NCI-H2029 (cell line): ENCODE measurements at regions not wholly inside any gene's neighbourhood (a gene's known extent, or its start where the extent isn't known, plus 50 kb on each side); places are given as distances from the start of the nearest gene placed in this dataset.
A peak's percentile ranks its signal among the peaks of the same experiment; 100 is the strongest.

Experiments
- DNase-seq: peaks from one replicate; lab custom pipeline; 2025; lab: John Stamatoyannopoulos, UW

DNA sequence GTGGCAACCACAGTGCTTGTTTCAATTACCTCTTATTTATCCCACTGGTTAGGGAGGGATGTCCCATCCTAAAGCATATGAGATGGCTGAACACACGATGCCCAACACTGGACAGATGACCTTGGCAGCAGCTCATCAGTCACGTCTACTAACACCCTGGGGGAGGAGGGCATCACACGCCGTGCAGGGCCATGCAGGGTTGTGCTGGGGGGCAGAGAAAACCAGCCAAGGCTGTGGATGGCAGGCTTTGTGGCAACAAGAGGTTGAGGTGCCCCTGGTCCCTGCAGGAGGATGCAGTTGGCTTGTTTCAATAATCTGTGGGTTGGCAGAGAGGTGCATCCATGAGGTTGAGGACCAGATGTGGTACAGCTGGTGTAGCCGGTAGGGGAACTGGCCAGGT is 293.7 kb upstream of the SULF2 start:
- DNase-seq: no peak

- no peak for DNase-seq
These were observed 291.5 kb upstream of the SULF2 start for GRCh38 chr20:48076747-48077146.

- no peak for DNase-seq
These were observed 291.0 kb upstream of the SULF2 start for GRCh38 chr20:48076247-48076646.

- no peak for DNase-seq
These were observed 290.4 kb upstream of the SULF2 start for GRCh38 chr20:48075591-48076174.

DNA sequence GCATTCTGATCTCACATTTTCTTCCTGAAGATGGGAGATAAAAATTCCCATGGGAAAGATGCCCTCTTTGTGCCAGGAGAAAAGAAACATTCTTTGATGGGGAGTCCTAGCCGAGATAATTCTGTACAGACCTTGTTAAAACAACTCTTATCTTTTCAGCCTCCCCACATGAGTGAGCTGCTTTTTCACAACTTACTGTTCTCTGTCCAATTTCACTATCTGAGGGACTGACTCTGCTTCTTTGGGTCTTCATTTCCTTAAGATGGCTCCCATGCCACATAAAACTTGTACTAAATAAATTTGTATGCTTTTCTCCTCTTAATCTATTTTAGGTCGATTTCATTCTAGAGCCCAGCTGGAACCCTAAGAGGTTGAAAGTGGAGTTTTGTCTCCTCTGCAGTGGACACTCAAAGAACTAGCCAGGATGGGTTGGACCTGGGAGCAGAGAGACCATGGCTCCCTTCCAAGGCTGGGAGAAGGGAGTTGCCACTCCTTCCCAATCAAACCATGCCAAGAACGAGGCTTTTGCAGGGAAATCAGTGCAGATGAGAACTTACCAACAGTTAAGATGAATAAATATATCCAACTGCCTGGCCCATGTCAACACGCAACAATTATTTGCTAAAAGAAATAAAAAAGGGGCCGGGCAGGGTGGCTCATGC is 285.8 kb upstream of the SULF2 start:
- DNase-seq: no peak

DNA sequence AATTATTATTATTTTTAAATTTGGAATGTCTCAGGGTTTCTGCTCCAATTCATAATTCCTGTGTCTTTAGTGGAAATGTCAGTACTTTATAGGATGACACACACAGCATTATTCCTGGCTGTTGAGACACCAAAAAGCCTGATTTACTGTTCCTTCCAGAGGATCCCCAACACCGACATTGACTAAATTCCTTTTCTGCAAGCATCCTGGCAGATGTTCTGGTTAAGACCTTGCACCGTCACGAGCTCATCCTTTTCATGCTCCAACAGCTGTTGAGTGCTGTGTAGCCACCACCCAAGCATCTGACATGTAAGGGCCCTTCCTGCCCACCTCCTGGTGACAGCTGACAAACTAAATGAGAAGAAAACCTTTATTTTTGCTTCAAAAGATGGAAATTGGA is 284.3 kb upstream of the SULF2 start:
- DNase-seq: no peak

DNA sequence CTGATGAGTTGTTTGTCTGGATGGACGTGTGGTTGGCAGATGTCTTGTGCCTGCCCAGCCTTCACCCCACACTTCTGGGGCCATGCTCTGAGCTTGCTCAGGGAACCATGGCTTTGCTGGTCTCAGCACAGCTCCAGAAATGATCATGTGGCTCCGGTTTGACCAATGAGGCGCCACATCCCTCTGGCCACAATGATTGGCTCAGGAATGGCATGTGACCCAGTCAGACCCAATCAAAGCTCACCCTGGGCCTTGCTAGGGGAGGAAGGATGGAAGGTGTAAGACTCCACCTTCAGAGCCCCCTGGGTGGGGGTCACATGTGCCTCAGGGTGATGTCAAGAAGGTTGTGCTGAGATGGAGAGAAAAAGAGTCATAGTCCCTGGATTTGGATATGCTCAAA is 281.6 kb upstream of the SULF2 start:
- no peak for DNase-seq

GRCh38 chr20:48066246-48066645 is 281.0 kb upstream of the SULF2 start:
- DNase-seq: no peak

GRCh38 chr20:48065833-48066232 is 280.6 kb upstream of the SULF2 start:
- DNase-seq: no peak

GRCh38 chr20:48064929-48065328 is 279.6 kb upstream of the SULF2 start:
- no peak for DNase-seq

DNA sequence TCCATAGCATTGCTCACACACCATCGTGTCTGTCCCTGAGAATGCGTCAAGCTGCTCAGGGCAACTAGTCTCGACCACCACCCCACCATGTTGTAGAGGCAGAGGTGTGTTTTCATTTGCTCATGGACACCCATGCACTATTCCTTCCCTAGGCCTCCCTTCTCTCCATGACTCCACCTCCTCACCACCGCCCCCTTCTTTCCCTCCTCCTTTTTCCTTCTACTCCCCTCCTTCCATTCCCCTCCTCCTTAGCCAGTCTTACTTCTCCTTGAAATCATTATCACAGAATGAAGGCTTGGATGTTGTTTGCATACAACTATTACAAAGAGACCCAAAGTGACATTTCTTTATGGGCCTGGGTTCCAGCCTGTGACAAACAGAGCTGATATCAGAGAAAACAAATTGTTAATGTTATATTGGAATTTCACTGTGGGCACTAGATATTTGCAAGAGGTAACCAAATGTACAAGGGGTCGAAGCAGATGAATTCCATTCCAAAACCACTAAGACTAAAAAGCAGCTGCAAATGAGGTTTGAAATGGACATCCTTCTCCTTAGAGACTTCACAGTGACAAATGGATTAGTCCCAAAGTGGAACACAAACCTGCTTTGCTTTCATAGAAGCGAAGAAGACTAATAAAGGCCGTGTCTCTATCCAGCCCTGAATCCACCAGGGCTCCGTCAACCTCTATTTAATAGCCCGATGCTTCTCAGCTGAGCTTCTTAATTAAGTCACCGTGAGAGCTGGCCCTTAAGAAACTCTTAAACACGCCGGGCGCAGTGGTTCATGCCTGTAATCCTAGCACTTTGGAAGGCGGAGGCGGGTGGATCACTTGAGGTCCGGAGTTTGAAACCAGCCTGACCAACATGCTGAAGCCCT is 275.8 kb upstream of the SULF2 start:
- no peak for DNase-seq

DNA sequence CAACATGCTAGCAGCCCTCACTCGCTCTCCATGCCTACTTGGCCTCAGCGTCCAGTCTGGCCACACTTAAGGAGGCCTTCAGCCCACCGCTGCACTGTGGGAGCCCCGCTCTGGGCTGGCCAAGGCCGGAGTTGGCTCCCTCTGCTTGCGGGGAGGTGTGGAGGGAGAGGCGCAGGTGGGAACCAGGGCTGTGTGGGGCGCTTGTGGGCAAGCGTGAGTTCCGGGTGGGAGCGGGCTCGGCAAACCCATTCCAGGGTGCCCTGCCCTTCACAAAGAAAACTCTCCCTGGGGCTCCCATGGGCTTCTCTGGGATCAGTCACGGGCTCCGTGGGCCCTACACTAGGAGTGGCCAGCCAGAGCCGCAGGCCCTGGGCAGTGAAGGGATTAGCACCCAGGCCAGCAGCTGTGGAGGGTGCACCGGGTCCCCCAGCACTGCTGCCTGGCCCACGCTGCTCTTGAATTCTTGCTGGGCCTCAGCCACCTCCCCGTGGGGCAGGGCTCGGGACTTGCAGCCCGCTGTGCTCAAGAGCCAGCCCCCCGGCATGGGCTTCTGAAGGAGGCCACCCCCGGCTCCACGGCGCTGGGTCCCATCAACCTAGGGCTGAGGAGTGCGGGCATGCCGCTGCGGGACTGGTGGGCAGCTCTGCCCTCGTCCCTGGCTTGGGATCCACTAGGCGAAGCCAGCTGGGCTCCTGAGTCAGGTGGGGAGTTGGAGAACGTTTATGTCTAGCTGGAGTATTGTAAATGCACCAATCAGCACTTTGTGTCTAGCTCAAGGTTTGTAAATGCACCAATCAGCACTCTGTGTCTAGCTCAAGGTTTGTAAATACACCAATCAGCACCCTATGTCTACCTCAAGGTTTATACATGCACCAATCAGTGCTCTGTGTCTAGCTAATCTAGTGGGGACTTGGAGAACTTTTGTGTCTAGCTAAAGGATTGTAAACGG is 273.6 kb upstream of the SULF2 start:
- no peak for DNase-seq

GRCh38 chr20:48057739-48058138 is 272.5 kb upstream of the SULF2 start:
- no peak for DNase-seq

GRCh38 chr20:48057251-48057650 is 272.0 kb upstream of the SULF2 start:
- DNase-seq: no peak

GRCh38 chr20:48056218-48056617 is 270.9 kb upstream of the SULF2 start:
- DNase-seq: no peak

- no peak for DNase-seq
These were observed 268.8 kb upstream of the SULF2 start for GRCh38 chr20:48054051-48054450.

- DNase-seq: no peak
These were observed 267.2 kb upstream of the SULF2 start for GRCh38 chr20:48052475-48052835.

GRCh38 chr20:48051794-48052474 is 266.7 kb upstream of the SULF2 start:
- peak; percentile 34 for DNase-seq

- DNase-seq: no peak
These were observed 264.4 kb upstream of the SULF2 start for GRCh38 chr20:48049641-48050040.

- DNase-seq: no peak
These were observed 263.9 kb upstream of the SULF2 start for GRCh38 chr20:48049171-48049570.

- DNase-seq: no peak
These were observed 262.2 kb upstream of the SULF2 start for GRCh38 chr20:48047447-48047846.

DNA sequence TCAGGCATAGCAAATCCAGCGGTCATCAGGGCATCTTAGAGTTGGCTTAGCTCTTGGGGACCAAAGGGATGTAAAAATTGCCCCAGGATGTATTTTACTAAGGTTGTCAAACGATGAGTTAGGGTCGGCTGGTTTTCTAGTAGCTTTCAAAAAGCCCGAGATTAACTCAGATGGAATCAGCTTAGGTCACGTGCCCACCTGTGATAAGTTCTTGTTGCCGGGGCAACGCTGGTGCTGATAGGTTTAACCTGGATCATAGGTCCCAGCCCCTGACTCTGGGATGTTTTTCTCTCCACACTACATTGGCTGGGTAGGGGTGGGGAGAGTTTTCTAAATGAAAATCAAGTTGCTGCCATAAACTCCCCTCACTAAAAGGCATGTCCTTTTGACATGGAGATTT is 257.3 kb upstream of the SULF2 start:
- DNase-seq: no peak
